Suprapubic skin (tissue), 3 donors: ENCODE measurements at regions not wholly inside any gene's neighbourhood (a gene's known extent, or its start where the extent isn't known, plus 50 kb on each side); places are given as distances from the start of the nearest gene placed in this dataset.

ENCODE experiments used
- CTCF ChIP-seq, 2 donors: fragments of 200-600 bp in 1 of 2; fragments of 450-650 bp in 1 of 2; sonication (generic) in 1 of 2; IDR thresholded peaks; one replicate each; pipeline ENCODE4 v1.5.1; 2016 to 2019; ENCODE audit warnings: antibody characterized with exemption in 2 of 2, mild to moderate bottlenecking in 1 of 2, moderate library complexity in 1 of 2
- POLR2AphosphoS5 ChIP-seq, 3 donors: sonication (generic); formaldehyde crosslinking; IDR thresholded peaks; one replicate each; pipeline ENCODE4 v1.6.1; 2017; ENCODE audit warnings: antibody characterized with exemption in 3 of 3

GRCh38 chr3:159923956-159924355 is 64.7 kb upstream of the IL12A start:
- TF ChIP-seq POLR2AphosphoS5 (IDR thresholded peaks at IDR 0.05) (no peak), CTCF (IDR thresholded peaks at IDR 0.05) (no peak)
